B cell (primary cell): ENCODE measurements at regions not wholly inside any gene's neighbourhood (a gene's known extent, or its start where the extent isn't known, plus 50 kb on each side); places are given as distances from the start of the nearest gene placed in this dataset.

Experiments
- ATAC-seq: fragments of 200-7000 bp; cut with Tn5 transposase; one replicate; pipeline ENCODE4 v1.10.0; 2021; ENCODE audit warnings: low read depth, mild to moderate bottlenecking, moderate number of reproducible peaks, moderate library complexity
- CTCF ChIA-PET: fragments of 350-600 bp; sonication (Branson Sonifier 250); formaldehyde crosslinking; loops from one replicate; lab custom pipeline; 2021; ENCODE audit warnings: antibody characterized with exemption, inconsistent platforms; lab: Charles Lee
- POLR2A ChIA-PET: fragments of 350-600 bp; sonication (Branson Sonifier 250); formaldehyde crosslinking; loops from one replicate; lab custom pipeline; 2021; ENCODE audit warnings: antibody characterized with exemption; lab: Charles Lee
- DNase-seq: peaks from one replicate; pipeline ENCODE4 v3.0.0; 2013
- H2AFZ ChIP-seq: 2 replicates; pipeline ENCODE4 v1.6.1; 2012; ENCODE audit warnings: mild to moderate bottlenecking, low read depth, low read length; ENCODE audit not compliant: insufficient read depth, poor library complexity, severe bottlenecking
- H3K27ac ChIP-seq, 2 donors: 1 replicate in 1 of 2; 2 replicates in 1 of 2; pipeline ENCODE4 v1.5.1; 2012 to 2013; ENCODE audit warnings: low read length in 2 of 2, mild to moderate bottlenecking in 2 of 2, moderate library complexity in 1 of 2
- H3K27me3 ChIP-seq, 4 experiments: fragments of 200-600 bp in 1 of 4; sonication (generic) in 1 of 4; replicated peaks in 1 of 4; 1 replicate in 2 of 4; 2 replicates in 2 of 4; pipeline versions ENCODE4 v1.6.1 to v1.7.0; 2013 to 2016; ENCODE audit warnings: low read length in 3 of 4, mild to moderate bottlenecking in 2 of 4, mixed read lengths in 1 of 4, moderate library complexity in 1 of 4; ENCODE audit not compliant: insufficient read depth in 4 of 4, control insufficient read depth in 3 of 4; ENCODE audit errors: control extremely low read depth in 1 of 4
- H3K36me3 ChIP-seq, 2 experiments: replicated peaks in 1 of 2; 1 replicate in 1 of 2; 2 replicates in 1 of 2; pipeline versions ENCODE4 v1.6.1 to v1.7.1; 2013; ENCODE audit warnings: low read length in 1 of 2; ENCODE audit not compliant: insufficient read depth in 2 of 2, control insufficient read depth in 1 of 2; ENCODE audit errors: control extremely low read depth in 1 of 2, extremely low read depth in 1 of 2
- H3K4me1 ChIP-seq, 2 donors: fragments of 200-600 bp in 1 of 2; sonication (generic) in 1 of 2; 1 replicate in 1 of 2; 2 replicates in 1 of 2; pipeline versions ENCODE4 v1.5.1 to v1.6.1; 2013 to 2017; ENCODE audit warnings: low read length in 2 of 2; ENCODE audit not compliant: control insufficient read depth in 2 of 2, insufficient read depth in 2 of 2
- H3K4me2 ChIP-seq: replicated peaks from 2 replicates; pipeline ENCODE3; 2012; ENCODE audit warnings: mild to moderate bottlenecking, low read depth, low read length; ENCODE audit not compliant: poor library complexity, severe bottlenecking
- H3K4me3 ChIP-seq, 5 experiments: fragments of 200-600 bp in 1 of 5; sonication (generic) in 1 of 5; 1 replicate in 3 of 5; 2 replicates in 2 of 5; pipeline versions ENCODE4 v1.5.1 to v1.7.0; 2011 to 2016; ENCODE audit warnings: low read length in 4 of 5, mild to moderate bottlenecking in 4 of 5, low read depth in 2 of 5, control low read depth in 1 of 5, moderate library complexity in 1 of 5; ENCODE audit not compliant: insufficient read depth in 1 of 5; ENCODE audit errors: control extremely low read depth in 1 of 5, extremely low read depth in 1 of 5
- H3K79me2 ChIP-seq: fragments of 200-600 bp; sonication (generic); one replicate; pipeline ENCODE4 v1.6.0; 2016; ENCODE audit warnings: low read length; ENCODE audit not compliant: control insufficient read depth, insufficient read depth
- H3K9ac ChIP-seq: fragments of 200-600 bp; sonication (generic); 2 replicates; pipeline ENCODE4 v1.6.1; 2017; ENCODE audit warnings: mild to moderate bottlenecking, low read length, moderate library complexity
- H3K9me3 ChIP-seq, 3 donors: one replicate each; pipeline versions ENCODE4 v1.6.1 to v1.7.1; 2013; ENCODE audit warnings: low read length in 2 of 3; ENCODE audit not compliant: control insufficient read depth in 2 of 3, insufficient read depth in 1 of 3; ENCODE audit errors: control extremely low read depth in 1 of 3
- H4K20me1 ChIP-seq: 2 replicates; pipeline ENCODE4 v1.6.0; 2012; ENCODE audit warnings: mild to moderate bottlenecking, low read length; ENCODE audit not compliant: insufficient read depth, control insufficient read depth, poor library complexity, severe bottlenecking
- H3K27ac Mint-ChIP-seq: one replicate; pipeline ENCODE4 v1.8.0; 2021; ENCODE audit warnings: mixed read lengths
- H3K27me3 Mint-ChIP-seq: one replicate; pipeline ENCODE4 v1.8.0; 2021; ENCODE audit warnings: mixed read lengths
- H3K4me1 Mint-ChIP-seq: one replicate; pipeline ENCODE4 v1.8.0; 2021; ENCODE audit warnings: mixed read lengths
- H3K4me3 Mint-ChIP-seq: one replicate; pipeline ENCODE4 v1.8.0; 2021; ENCODE audit warnings: mixed read lengths
- H3K9me3 Mint-ChIP-seq: one replicate; pipeline ENCODE4 v1.8.0; 2022; ENCODE audit warnings: mixed read lengths; ENCODE audit not compliant: insufficient read depth
- EZH2 ChIP-seq: IDR thresholded peaks from 2 replicates; pipeline ENCODE4 v1.6.1; 2012; ENCODE audit warnings: borderline replicate concordance, low read depth, mild to moderate bottlenecking, moderate library complexity, low read length; ENCODE audit not compliant: insufficient read depth, poor library complexity, severe bottlenecking
- WGBS: methylation state at CpG from one replicate; pipeline ENCODE4 v1.1.5; 2013; ENCODE audit warnings: missing lambda C conversion rate; ENCODE audit not compliant: insufficient coverage; 5-methylcytosine and 5-hydroxymethylcytosine counted together
- intact Hi-C: fragments of 100-400 bp; cut with micrococcal nuclease; formaldehyde crosslinking; loops from one replicate; pipeline ENCODE4 v1.10.0; 2022
- TF ChIP-seq, protein P1 (sequence below): fragments of 200-600 bp; IDR thresholded peaks from one replicate; pipeline ENCODE4 v1.8.0; 2022; ENCODE audit warnings: antibody characterized with exemption, mild to moderate bottlenecking

DNA sequence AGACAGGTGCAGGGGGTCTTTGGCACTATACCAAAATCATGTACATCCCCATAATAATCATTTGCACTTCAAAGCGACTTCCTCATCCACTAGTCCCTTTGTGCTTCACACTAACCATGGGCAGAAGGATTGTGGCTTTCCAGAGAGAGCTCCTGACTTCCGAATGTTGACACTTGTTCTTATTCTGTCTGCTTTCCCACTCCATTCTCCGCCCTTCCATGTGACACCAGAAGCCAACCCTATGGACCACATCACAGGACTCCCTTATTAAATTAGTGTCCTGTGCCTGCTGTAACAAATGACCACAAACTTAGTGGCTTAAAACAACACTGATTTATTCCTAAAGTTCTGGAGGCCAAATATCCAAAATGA lies 91.6 kb downstream of the CMC2 start:
- Mint-ChIP-seq H3K4me3 (no peak overlapping the region), H3K4me1 (peaks cover 2% of the 10 kb centered on the region), H3K27ac (no peak overlapping the region), H3K9me3 (no peaks in the 10 kb centered on the region), H3K27me3 (peaks cover 34% of the 10 kb centered on the region)
- TF ChIP-seq, protein P1, sequence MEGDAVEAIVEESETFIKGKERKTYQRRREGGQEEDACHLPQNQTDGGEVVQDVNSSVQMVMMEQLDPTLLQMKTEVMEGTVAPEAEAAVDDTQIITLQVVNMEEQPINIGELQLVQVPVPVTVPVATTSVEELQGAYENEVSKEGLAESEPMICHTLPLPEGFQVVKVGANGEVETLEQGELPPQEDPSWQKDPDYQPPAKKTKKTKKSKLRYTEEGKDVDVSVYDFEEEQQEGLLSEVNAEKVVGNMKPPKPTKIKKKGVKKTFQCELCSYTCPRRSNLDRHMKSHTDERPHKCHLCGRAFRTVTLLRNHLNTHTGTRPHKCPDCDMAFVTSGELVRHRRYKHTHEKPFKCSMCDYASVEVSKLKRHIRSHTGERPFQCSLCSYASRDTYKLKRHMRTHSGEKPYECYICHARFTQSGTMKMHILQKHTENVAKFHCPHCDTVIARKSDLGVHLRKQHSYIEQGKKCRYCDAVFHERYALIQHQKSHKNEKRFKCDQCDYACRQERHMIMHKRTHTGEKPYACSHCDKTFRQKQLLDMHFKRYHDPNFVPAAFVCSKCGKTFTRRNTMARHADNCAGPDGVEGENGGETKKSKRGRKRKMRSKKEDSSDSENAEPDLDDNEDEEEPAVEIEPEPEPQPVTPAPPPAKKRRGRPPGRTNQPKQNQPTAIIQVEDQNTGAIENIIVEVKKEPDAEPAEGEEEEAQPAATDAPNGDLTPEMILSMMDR = no peak
- no peak for TF ChIP-seq EZH2
- WGBS = 50% methylated on average over 1 of the region's 3 CpGs
- H3K27me3 ChIP-seq = no peaks in the 10 kb centered on the region
- DNase-seq (no peak), ATAC-seq (no peak)
- H2AFZ ChIP-seq = no peak overlapping the region
- CTCF ChIA-PET = no interaction called here
- no peaks in the 10 kb centered on the region for H3K36me3 ChIP-seq
- peaks cover 0 to 3% (median 2%) of the 10 kb centered on the region in 3 donors for H3K9me3 ChIP-seq
- no peak overlapping the region for H3K9ac ChIP-seq
- no peak overlapping the region for H3K27ac ChIP-seq
- POLR2A ChIA-PET = no interaction called here
- intact Hi-C loops = no loop called here
- no peaks in the 10 kb centered on the region for H3K79me2 ChIP-seq
- H3K4me2 ChIP-seq = no peak overlapping the region
- no peaks in the 10 kb centered on the region for H3K4me1 ChIP-seq
- H3K4me3 ChIP-seq = no peak overlapping the region
- H4K20me1 ChIP-seq = no peaks in the 10 kb centered on the region

- CTCF ChIA-PET = no interaction called here
- ATAC-seq (no peak), DNase-seq (no peak)
- TF ChIP-seq, protein P1 = no peak
- TF ChIP-seq EZH2 = no peak
- Histone ChIP-seq H3K27me3 (no peaks in the 10 kb centered on the region), H3K4me2 (no peak overlapping the region), H3K36me3 (no peaks in the 10 kb centered on the region), H4K20me1 (no peaks in the 10 kb centered on the region), H3K9ac (no peak overlapping the region), H2AFZ (no peak overlapping the region), H3K4me3 (no peak overlapping the region), H3K9me3 (peaks cover 0 to 3% (median 2%) of the 10 kb centered on the region in 3 donors), H3K4me1 (no peaks in the 10 kb centered on the region), H3K27ac (no peak overlapping the region), H3K79me2 (no peaks in the 10 kb centered on the region)
- peaks cover 2% of the 10 kb centered on the region for H3K4me1 Mint-ChIP-seq
- peaks cover 28% of the 10 kb centered on the region for H3K27me3 Mint-ChIP-seq
- 94% methylated on average over 8 of the region's 10 CpGs for WGBS
- no peaks in the 10 kb centered on the region for H3K9me3 Mint-ChIP-seq
- POLR2A ChIA-PET = no interaction called here
- H3K27ac Mint-ChIP-seq = no peak overlapping the region
- intact Hi-C loops = no loop called here
- no peak overlapping the region for H3K4me3 Mint-ChIP-seq
Measured at GRCh38 chr16:80914379-80915078, 92.2 kb downstream of the CMC2 start.
